Erythroblast (primary cell): ENCODE measurements at regions not wholly inside any gene's neighbourhood (a gene's known extent, or its start where the extent isn't known, plus 50 kb on each side); places are given as distances from the start of the nearest gene placed in this dataset.

ENCODE experiments used
- DNase-seq, 2 experiments: peaks; one replicate each; lab custom pipeline; 2025; lab: John Stamatoyannopoulos, UW
- GATA1 ChIP-seq: IDR thresholded peaks from 2 replicates; pipeline ENCODE4 v1.6.1; 2011; ENCODE audit warnings: low read depth, mild to moderate bottlenecking, control low read depth, low read length, moderate library complexity
- POLR2A ChIP-seq: IDR thresholded peaks from 2 replicates; pipeline ENCODE4 v1.6.1; 2011; ENCODE audit warnings: mild to moderate bottlenecking, low read length

GRCh38 chr16:85505794-85506634 lies 107.1 kb upstream of the GSE1 start:
- TF ChIP-seq GATA1 (no peak), POLR2A (no peak)
- no peak for DNase-seq

DNA sequence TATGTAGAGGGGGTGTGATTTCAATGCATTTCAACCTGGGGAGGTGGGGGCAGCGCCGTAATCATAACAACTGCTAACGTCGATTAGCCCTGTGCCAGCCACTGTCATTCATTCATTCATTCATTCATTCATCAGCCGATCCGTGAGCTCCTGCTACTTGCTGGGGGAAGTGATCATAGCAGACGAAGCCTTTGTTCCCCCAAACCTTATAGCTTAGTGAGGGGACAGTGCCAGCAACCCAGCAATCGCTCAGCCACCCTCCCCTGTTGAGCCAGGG lies 106.5 kb upstream of the GSE1 start:
- TF ChIP-seq POLR2A (no peak), GATA1 (no peak)
- no peak for DNase-seq

DNA sequence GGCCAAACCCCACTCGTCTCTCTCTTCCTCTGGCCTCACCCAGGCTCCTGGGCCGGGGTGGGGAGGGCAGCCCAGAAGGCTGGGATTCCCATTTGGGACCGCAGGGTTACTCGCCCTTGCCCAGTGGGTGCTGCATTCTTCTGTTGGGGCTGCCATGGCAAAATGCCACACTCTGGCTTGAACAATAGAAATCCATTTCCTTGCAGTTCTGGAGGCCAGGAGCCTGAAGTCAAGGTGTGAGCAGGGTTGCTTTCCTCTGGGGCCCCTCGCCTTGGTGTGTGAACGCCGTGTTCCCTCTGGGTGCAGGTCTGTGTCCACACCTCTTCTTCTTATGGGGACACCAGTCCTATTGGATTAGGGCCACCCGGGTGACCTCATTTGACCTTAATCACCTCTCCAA lies 105.8 kb upstream of the GSE1 start:
- TF ChIP-seq GATA1 = no peak
- TF ChIP-seq POLR2A = no peak
- no peak for DNase-seq

DNA sequence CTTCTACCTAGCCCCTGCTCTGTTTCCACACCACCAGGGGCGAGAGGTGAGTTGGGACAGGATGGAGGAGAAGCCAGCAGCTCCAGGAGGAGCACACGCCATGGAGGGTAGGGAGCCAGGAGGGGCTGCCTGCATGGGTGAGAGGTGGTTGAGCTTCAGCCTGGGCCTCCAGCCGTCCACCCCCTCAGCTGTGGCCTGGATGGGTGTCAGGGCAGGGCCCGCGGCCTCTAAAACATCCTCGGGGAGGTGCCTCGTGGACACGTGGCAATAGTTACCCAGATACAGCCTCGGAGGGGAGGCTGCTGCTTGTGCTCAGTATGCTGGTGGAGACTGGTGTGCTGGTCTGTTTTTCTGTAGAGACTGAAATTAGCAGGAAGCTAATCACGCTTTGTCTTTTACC lies 104.7 kb upstream of the GSE1 start:
- TF ChIP-seq POLR2A = no peak
- no peak for TF ChIP-seq GATA1
- DNase-seq = no peak

- DNase-seq = no peak
- TF ChIP-seq POLR2A (no peak), GATA1 (no peak)
These were observed 104.1 kb upstream of the GSE1 start for GRCh38 chr16:85508993-85509392.

- DNase-seq = no peak
- TF ChIP-seq POLR2A (no peak), GATA1 (no peak)
These were observed 103.0 kb upstream of the GSE1 start for GRCh38 chr16:85510041-85510659.

GRCh38 chr16:85511938-85512807 lies 100.9 kb upstream of the GSE1 start:
- TF ChIP-seq GATA1 (no peak), POLR2A (no peak)

DNA sequence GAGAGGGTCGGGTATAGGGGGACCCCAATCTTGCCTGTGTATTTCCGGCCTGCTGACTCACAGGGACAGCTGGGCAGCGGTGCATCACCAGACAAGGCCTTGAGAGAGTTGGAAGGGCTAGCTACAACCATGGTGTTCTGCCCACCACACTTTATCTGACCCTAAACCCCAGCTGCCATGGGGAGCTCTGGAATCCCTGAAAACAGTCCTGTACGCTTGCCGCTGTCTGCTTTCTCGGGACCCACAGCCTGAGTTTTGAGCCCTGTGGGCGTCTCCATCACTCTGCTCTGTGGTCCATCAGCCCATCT lies 100.4 kb upstream of the GSE1 start:
- TF ChIP-seq POLR2A (no peak), GATA1 (no peak)
- DNase-seq = no peak

More at GRCh38 chr16:85511938-85512807, 100.9 kb upstream of the GSE1 start:
- no peak for DNase-seq

GRCh38 chr16:85513180-85513579 lies 99.9 kb upstream of the GSE1 start:
- no peak for DNase-seq
- no peak for TF ChIP-seq POLR2A
- TF ChIP-seq GATA1 = no peak

DNA sequence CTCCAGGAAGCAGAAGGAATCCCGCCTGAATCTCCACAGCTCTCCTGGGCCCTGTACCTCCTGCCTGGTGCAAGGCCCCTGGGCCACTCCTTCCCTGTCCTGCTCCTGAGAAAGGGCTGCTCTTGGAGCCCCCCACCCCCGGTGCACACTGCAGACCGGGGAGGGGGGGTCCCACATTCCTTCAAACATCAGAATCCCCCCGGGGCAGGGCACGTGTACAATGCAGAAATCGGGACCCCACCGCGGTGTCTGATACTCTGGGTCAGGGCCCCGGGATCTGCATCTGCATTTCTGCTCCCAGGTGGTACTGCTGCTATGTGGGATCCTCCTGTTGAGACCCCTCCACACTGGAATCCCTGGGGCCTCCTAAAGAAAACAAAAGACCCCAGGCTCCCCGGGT lies 99.5 kb upstream of the GSE1 start:
- no peak for DNase-seq
- TF ChIP-seq GATA1 = no peak
- no peak for TF ChIP-seq POLR2A

DNA sequence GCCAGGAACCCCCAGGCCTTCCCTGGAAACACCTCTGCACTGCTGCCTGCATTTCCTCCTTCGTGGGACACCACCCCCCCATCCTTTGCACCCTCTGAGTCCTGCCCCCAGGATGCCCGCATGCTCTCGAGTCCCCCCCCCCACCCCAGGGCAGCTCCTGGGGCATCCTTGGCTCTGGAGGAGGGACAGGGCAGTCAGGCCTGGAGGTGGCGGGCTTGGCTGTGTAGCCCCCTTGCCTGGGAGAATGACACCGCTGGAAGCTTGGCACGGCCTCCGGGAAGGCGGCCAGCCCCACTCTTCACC lies 98.9 kb upstream of the GSE1 start:
- DNase-seq = no peak
- TF ChIP-seq POLR2A (no peak), GATA1 (no peak)

- no peak for DNase-seq
- TF ChIP-seq POLR2A (no peak), GATA1 (no peak)
These were observed 98.4 kb upstream of the GSE1 start for GRCh38 chr16:85514598-85515318.

- no peak for DNase-seq
- no peak for TF ChIP-seq GATA1
- no peak for TF ChIP-seq POLR2A
These were observed 97.8 kb upstream of the GSE1 start for GRCh38 chr16:85515319-85515745.
